Mesenteric fat pad (tissue), 1 donor: ENCODE measurements at regions not wholly inside any gene's neighbourhood (a gene's known extent, or its start where the extent isn't known, plus 50 kb on each side); places are given as distances from the start of the nearest gene placed in this dataset.

Source experiments
- DNase-seq: peaks from one replicate; pipeline ENCODE4 v3.0.0-alpha.2; 2020; ENCODE audit warnings: low spot score
- donor health status: DM: yes; HTN: yes; CAD: no.

DNA sequence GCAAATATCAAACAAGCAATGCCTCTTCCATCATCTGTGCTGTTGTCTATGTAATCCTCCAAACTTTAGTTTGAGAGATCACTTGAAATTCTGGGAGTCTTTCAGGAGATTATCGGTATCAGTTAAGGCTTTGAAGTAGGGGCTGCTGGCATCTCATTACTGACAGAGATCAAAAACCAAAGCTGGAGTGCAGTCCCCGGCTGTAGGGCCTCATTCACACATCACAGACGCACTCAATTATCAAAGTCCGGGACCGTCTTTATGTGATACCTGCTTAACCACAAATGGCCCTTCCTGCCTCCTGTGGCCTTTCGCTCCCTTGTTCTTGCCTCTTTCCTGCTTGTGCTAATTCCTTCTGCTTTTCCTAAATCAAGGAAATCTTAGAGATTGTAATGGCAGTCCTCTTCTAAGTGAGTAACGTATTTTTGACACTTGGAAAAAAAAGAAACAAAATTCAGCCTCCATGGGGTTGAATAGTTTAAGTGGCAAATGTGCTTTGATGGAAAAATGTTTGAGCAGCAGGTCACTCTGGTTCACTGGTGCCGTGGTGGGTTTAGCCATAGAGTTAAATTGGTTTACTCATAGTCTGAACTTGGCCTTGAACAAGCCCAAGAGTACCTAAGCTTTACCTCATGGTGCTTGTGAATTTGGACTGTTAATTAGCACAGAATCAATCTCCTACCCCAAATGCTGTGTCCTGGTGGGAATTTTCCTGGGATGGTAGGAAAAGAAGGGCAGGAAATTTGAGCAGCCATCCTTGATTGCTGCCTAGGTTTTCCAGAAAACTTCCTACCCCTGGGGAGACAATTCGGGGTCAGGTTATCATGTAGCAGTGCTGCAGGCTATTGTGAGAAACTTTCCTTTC lies 178.9 kb upstream of the LYZL1 start:
- no peak for DNase-seq

DNA sequence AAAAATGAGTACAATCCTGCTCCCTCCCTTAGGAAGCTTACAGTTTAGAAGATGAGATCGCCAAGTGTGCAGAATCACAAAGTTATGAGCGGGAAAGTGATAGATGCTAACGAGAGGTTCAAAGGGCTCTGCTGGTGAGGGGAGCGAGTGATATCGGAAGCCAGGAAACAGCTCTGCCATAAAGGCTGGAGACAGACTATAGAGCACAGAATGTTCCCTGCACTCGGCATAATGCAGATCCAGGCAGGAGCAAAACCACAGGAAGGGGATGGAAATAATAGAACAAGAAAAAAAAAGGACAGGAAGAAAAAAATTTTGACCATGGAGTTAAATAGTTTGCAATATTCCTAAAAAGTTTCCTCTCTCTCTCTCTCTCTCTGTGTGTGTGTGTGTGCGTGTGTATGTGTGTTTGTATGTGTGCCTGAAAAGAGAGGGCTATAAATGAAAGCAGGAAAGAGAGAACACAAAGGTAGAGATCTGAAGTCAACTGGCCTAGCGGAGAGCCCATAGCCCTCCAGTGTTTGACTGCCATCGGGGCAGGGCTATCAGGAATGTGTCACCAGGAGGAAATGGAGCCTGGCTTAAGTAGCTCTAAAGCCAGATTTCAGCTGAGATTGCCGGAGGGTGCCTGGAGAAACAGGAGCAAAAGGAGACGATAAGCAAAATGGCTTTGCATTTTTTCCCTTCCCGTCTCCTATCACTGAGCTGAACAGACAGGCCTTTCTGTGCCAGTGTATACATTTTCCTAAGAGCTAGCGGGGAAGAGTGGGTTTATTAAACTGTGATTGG lies 175.8 kb upstream of the LYZL1 start:
- DNase-seq: no peak

DNA sequence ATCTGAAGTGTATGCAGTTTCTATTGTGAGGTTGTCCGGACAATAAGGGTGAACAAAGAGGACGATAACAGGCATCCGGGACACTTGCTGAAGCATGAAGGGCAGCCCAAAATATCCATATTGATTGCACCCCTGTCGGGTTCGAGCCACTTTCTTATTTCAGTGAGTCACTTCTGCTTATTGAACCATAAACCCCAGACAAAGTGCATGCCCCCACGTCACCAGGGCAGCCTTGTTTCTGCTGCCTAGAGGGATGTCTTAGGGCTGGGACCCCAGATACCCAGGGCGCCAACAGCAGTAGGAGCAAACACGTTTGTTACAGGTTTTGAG lies 175.3 kb upstream of the LYZL1 start:
- no peak for DNase-seq

GRCh38 chr10:29114141-29114540 lies 174.7 kb upstream of the LYZL1 start:
- DNase-seq: no peak

- no peak for DNase-seq
These were observed 171.1 kb upstream of the LYZL1 start for GRCh38 chr10:29117781-29118180.

- DNase-seq: no peak
These were observed 169.5 kb upstream of the LYZL1 start for GRCh38 chr10:29119374-29119773.

DNA sequence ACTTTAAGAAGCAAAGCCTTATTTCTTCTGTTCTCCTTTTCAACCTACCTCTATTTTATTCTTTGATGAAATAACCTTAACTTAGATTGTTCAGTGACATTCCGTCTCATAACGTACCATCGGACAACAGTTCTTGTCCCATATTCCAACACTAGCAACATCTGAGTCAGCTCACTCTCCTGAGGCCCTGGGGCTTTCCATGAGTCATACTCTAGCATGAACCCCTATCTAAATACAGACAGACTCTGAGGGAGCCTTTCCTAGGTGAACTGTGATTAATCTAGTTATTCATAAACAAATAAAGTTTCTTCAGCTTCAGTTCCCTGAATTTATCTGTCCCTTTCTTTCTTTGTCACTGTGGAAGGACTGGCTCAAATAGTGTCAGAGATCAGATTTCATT lies 168.7 kb upstream of the LYZL1 start:
- no peak for DNase-seq

DNA sequence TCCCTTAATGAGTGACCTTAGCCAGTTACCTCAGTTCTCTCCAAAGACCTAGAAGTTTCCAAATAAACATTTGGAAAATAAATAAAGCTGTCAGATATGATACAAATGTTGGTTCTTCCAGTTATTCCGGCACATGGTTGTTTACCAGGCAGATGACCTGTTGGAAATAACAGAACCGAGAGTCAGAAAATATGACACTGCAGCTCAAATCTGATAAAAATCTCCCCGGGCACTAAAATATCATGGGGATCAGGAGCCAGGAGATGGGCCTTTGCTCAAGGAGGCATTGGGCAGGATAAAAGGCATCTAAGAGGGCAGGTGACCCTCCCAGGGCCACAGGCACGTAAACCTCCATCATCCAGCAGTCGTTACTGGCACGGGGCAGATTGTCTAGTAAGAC lies 164.0 kb upstream of the LYZL1 start:
- no peak for DNase-seq

DNA sequence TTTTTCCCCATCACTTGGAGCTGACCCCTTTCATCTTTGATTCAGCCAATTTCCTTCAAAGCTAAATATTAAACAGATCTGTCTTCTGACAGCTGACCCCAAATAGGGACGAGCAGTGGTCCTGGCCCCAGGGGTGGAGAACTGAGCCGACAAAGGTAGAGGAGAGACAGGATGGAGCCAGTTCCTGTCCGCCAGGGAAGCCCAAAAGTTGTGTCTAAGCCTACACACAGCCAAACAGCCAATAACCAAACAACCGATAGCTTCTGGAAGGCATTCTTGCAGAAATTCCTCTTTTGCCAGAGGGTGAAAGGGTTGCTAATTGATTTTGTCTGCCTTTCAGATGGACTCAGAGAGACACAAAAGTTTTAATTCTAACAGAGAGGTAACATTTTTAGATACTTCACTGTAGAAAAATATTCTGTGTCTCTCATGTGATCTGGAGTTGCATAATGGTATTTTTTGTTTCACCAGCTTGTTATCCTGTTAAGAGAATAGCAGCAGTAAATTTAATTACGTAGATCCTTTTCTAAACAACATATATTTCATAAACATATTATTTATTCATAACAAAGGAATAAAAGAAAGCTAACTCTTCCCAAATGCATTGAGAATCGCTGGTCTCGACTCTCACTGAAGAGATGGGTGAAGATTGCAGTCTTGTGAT lies 161.7 kb upstream of the LYZL1 start:
- no peak for DNase-seq

DNA sequence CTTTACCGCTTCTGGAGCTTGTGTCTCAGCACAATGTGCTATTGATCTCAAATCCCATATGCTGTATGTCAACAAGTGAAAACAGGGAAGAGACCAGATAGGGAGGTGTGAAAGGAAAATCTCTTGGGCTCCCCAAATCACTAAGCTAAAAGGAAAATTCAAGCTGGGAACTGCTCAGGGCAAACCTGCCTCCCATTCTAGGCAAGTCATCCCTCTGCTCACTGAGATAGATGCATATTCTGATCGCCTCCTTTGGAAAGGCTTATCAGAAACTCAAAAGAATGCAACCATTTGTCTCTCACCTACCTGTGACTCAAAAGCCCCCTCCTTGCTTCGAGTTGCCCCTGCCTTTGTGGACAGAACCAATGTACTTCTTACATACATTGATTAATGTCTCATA lies 161.1 kb upstream of the LYZL1 start:
- DNase-seq: no peak

DNA sequence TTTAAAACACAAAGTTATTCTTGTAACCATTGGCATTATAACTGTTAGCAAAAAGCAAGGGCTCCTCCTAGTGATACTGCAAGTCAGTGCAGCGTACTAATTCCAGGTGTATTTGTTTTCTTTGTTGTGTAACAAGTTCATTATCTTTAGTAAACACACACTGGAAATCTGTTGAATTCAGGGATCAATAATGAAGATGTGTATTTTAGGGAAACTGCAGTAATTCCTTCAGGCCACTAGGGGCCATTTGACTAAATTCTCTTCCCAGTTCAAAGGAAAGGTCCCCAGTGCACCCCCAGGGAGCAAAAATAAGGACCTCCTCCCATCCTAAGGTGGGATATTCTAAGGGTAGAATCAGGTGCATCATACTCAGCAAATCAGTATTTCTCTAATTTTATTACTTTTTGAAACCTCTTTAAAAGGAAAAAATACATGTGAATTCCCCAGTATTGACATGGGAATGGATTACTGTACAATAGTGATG lies 158.6 kb upstream of the LYZL1 start:
- DNase-seq: no peak

GRCh38 chr10:29131952-29132547 lies 156.8 kb upstream of the LYZL1 start:
- DNase-seq: no peak

DNA sequence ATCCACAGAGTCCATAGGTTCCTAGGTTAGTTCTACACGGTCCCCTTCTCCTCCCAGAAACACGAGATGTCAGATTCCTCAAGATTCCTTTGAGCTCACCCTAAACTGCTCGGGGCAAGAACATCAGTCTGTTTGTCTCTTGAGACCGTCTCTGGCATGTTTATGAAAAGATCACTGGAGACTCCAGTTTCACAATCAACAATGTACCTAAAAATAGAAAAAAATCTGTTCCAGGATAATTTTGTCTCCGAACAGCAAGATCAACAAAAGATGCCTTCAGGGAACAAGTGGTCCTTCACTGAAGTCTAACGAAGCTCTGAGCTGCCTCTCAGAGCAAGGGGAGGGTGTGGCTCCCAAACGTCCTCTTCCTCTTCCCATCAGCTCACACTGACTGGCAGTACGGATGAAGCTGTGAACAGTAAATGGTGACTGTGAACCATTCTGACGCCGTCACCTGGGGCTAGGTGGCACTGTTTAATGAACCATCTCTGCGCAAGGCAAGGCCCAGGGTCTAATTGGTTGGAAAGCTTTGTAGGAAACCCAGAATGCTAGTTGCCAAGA lies 156.2 kb upstream of the LYZL1 start:
- DNase-seq: no peak

DNA sequence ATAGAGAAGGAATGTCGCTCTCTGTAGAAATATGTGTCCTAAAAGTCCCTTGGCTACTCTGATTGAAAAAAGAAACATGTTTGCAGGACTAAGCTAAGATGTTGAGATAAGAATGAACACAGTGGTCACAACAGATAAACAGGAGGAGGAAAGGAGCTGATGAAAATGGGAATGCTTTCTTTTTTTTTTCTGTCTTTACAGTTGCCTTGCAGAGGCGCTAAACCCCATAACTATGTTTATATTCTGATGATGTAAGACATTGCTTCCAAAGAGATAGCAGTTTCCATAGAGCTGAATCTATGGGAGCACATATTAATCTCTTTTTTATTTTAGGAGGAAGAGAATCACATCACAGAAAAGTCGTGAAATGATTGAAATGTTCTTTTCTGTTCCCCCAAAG lies 153.5 kb upstream of the LYZL1 start:
- no peak for DNase-seq

- DNase-seq: no peak
These were observed 152.5 kb upstream of the LYZL1 start for GRCh38 chr10:29136411-29136810.

GRCh38 chr10:29140151-29140550 lies 148.7 kb upstream of the LYZL1 start:
- no peak for DNase-seq

- DNase-seq: no peak
These were observed 147.9 kb upstream of the LYZL1 start for GRCh38 chr10:29140991-29141390.

DNA sequence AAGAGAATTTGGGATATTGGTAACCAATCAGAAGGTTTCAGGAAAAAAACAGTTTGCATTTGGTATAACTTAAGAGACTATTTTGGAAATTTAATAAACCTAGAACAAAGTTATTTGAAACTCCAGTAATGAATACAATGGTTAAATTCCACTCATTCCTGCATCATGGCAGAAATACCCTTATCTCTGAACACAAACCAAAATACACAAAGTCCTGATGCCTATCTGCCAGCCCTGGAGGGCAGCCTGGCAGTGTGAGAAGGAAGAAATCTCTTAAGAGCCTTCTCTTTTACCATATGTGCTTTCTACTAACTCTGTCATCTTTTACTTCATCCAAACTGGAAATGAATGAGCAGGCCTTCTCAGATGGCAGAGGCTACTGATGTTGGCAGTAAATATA lies 147.1 kb upstream of the LYZL1 start:
- DNase-seq: no peak

GRCh38 chr10:29142516-29143314 lies 146.2 kb upstream of the LYZL1 start:
- no peak for DNase-seq

GRCh38 chr10:29144126-29144525 lies 144.7 kb upstream of the LYZL1 start:
- no peak for DNase-seq
